HL-60/S4 (cell line): ENCODE measurements at regions not wholly inside any gene's neighbourhood (a gene's known extent, or its start where the extent isn't known, plus 50 kb on each side); places are given as distances from the start of the nearest gene placed in this dataset.
"Not testable (repeated sequence)": the region's sequence is repeated elsewhere in the genome, so short reads cannot be mapped to it uniquely, and the experiment has no call there.

Source experiments
- in situ Hi-C: fragments of 300-500 bp; cut with MboI; formaldehyde crosslinking; loops from 2 replicates; pipeline ENCODE4 v1.14.3; 2022; ENCODE audit warnings: low sequenced_read_pairs

- in situ Hi-C loops, result no loop called here
These were observed 352.4 kb downstream of the QKI start for GRCh38 chr6:163766936-163767335.

DNA sequence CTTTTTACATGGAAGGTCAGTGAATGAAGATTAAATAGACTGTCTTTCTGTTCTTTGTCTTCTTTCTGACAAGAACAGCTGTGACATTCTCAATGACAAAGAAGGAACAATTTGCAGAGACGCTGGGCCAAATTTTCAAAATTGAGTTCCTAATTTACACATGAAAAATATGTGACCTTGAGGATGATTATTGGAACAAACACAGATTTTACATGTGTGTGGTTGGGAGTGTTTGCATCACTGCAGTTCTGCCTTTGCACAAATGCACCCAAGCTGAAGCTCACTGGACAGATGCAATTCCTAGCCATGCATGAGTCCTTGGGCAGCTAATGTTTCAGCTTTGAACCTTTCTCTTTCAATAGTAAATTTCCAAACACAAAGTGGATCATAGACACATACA lies 350.8 kb downstream of the QKI start:
- in situ Hi-C loops, result no loop called here

- in situ Hi-C loops, result no loop called here
These were observed 350.0 kb downstream of the QKI start for GRCh38 chr6:163764565-163764964.

DNA sequence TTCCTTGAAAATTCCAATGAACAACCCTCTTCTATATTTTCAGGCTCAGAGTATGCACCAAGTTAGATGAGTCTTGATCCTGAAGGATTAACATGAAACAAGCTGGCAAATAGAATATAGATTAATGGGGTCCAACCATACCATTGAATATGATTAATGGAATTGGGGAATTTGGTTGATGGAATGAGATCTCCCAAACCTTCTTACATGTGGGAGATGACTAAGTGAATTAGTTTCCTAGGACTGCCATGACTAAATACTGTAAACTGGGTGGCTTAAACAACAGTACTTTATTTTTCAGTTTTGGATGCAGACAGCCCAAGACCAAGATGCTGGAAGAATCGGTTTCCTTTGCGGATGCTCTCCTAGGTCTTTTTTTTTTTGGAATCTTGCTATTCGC lies 347.0 kb downstream of the QKI start:
- in situ Hi-C loops, result no loop called here

DNA sequence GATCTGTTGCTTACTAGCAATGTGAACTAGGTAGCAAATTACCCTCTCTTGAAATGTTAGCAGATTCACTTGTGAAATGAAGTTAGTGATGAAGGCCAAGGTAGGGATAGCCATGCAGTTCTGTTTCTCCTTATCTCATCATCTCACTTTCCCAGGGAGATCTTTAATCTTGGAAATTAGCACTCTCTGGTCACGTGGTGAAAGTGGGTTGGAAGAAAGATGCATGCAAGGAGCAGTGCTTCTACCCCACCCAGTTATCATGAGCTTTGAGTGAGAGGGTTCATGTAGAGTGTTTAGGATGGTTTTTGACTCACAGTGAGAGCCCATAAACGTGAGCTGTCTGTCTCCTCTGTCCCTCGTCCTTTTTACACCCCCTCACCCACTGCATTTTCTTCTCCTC lies 346.3 kb downstream of the QKI start:
- in situ Hi-C loops, result no loop called here

GRCh38 chr6:163759542-163759941 lies 345.0 kb downstream of the QKI start:
- in situ Hi-C loops, result no loop called here

DNA sequence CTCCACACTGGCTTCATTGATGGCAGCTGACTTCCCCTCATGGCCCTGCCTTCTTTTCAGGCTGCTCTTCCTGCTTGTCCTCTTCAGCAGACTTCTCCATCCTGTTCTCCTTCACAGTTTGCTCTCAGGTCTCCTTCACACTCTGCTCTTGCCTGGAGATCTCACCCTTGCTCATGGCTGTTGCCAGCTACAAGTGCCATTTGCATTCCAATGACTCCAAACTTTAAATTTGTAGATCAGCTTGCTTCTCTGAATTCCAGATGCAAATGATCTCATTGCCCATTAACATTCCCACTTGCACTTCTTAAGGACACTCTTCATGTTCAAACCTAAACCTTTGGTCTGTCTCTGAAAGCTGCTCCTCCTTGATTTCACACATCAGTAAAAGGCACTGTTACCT lies 343.0 kb downstream of the QKI start:
- in situ Hi-C loops, result no loop called here

- in situ Hi-C loops, result no loop called here
These were observed 341.6 kb downstream of the QKI start for GRCh38 chr6:163756079-163756478.

- in situ Hi-C loops, result no loop called here
These were observed 340.3 kb downstream of the QKI start for GRCh38 chr6:163754866-163755265.

- in situ Hi-C loops, result no loop called here
These were observed 338.9 kb downstream of the QKI start for GRCh38 chr6:163753430-163753829.

GRCh38 chr6:163752446-163752845 lies 337.9 kb downstream of the QKI start:
- in situ Hi-C loops, result no loop called here

DNA sequence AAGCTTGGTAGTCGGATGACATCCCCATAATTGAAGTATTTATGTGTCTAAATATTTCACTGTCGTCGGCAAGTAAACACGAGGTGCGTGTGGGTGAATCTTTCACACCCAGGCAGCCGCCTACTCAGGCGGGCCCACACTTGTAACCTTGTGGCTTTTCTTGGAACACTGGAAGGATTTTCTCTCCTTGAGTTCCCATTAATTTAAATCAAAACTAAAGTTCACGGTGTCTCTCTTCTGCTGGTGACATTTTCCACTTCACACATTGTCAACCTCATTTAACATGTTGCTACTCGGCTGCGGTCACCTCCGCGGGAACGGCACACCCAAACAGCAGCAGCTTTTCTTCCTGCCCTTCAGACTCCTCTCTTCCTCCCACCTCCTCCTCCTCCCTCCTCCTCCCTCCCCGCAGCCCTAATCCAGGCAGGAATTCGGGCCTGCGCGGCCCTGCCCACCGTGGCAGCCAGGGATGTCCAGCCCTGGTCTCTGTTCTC lies 336.6 kb downstream of the QKI start:
- in situ Hi-C loops, result no loop called here

- in situ Hi-C loops, result no loop called here
These were observed 336.0 kb downstream of the QKI start for GRCh38 chr6:163750431-163751031.

DNA sequence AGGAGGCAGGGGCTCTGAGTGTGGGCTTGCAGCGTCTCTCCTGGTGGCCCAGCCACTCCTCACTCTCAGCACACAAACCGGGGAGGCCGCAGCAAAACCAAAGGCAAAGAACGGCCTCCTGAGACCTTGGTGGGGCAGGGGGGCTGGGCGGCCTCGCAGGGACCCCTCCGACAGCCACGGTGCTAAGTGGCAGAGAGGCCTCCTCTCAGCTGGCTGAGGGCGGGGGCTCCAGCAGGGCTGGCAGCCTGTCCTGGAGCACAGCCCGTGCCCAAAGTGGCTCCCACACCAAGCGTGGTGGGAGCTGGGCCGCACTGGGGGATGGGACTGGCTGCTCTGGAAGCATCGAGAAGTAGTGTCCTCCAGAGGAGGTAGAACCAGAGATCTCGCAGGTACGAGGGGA lies 334.4 kb downstream of the QKI start:
- in situ Hi-C loops, result no loop called here

DNA sequence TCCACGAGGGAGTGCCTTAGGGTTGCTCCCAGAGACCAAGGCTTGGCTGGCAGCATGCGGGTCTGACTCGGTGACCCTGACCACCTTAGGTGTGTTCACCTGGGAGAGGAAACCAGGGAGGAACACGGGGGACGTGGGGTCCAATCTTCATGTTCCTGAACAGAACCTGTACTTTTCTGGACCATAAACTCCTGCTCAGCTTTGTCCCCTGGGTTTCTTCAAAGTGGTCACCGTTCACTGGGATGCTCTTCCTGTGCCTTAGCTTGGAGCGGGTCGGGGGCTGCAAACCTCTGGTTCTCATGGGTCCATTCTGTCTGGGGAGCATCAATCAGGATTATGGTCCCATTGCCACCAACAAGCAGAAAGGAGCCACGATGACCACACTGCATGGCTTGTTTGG lies 333.5 kb downstream of the QKI start:
- in situ Hi-C loops, result no loop called here

- in situ Hi-C loops, result not testable (repeated sequence)
These were observed 332.5 kb downstream of the QKI start for GRCh38 chr6:163747058-163747457.

DNA sequence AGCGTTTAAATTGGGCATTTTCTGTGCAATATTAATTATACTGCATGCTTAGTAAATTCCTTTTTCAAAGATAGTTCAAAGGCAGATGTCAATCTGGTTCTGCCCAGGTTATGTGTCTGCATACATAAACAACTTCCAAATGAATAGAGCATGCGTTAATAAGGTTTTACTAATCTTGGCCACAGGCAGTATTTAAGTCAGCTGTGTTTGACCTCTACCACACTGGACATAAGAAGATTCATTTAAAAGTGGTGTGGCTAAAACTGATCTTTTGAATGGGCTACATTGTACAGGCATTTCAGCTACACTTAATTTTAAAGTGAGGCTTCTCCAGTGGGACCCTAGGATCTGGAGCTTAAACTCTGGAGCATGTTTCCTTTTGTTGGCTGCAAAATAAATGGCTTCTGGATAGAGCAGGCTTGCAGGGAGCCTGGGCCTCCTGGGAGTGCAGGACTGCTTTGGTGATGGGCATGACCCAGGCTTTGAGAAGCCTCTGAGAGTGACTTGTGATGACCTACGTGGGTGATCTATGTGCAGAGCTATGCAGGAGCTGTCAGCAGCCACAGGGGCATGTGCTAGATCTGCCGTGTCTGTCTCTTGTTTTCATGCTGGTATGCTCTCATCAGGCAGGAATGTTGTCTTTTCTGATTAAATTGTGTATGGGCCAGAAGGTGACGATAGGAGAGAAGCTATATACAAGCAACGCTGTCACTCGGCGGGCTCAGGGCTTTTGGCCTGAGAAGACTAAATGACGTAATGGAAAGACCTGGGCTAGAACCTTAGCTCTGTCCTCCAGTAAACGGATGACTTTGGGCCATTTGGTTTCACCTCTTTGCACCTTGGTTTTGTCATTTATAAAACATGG lies 331.2 kb downstream of the QKI start:
- in situ Hi-C loops, result no loop called here

GRCh38 chr6:163744256-163744925 lies 329.9 kb downstream of the QKI start:
- in situ Hi-C loops, result no loop called here

DNA sequence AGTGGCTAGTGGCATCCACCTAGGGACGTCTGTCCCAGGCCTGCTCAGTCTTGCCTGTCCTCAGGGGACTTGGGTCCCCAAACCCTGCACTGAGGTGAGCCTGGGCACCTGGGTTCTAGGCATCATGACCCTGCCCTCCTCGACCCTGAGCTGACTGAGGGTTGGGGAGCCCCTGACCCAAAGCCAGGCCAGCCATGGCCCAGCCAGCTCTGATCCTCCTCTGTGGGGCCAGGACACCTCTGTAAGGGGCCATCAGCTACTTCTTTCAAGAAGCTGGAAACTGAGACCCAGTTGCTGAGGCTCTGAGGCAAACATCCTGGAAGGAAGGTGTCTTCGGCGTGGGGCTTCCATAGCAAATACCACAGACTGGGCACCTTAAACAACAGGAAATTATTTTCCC lies 329.3 kb downstream of the QKI start:
- in situ Hi-C loops, result no loop called here

GRCh38 chr6:163741743-163742363 lies 327.3 kb downstream of the QKI start:
- in situ Hi-C loops, result no loop called here

DNA sequence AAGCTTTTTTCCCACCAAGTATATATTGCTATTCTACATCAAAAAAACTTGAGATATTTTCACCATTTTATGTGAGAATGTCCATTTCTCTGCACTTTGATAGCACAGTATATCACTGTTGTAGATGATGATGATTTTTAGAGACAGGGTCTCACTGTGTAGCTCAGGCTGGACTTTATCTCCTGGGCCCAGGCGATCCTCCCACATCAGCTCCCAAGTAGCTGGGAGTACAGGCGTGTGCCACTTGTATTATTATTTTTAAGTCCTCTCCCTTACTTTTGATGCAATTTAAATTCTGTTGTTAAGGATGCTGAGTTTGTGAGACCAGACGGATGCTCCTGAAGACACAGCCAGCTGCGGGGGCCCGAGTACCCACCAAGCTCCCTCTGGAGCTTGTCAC lies 326.8 kb downstream of the QKI start:
- in situ Hi-C loops, result no loop called here
